ENCODE measurements at regions not wholly inside any gene's neighbourhood (a gene's known extent, or its start where the extent isn't known, plus 50 kb on each side); places are given as distances from the start of the nearest gene placed in this dataset.

GRCh38 chr4:24274381-24274941, 309.9 kb downstream of the DHX15 start:
- TF ChIP-seq CREB5 (CRISPR knock-in tag; IDR thresholded peaks at IDR 0.05; ENCODE audit: low read depth): no peak
- TF ChIP-seq, protein P1, sequence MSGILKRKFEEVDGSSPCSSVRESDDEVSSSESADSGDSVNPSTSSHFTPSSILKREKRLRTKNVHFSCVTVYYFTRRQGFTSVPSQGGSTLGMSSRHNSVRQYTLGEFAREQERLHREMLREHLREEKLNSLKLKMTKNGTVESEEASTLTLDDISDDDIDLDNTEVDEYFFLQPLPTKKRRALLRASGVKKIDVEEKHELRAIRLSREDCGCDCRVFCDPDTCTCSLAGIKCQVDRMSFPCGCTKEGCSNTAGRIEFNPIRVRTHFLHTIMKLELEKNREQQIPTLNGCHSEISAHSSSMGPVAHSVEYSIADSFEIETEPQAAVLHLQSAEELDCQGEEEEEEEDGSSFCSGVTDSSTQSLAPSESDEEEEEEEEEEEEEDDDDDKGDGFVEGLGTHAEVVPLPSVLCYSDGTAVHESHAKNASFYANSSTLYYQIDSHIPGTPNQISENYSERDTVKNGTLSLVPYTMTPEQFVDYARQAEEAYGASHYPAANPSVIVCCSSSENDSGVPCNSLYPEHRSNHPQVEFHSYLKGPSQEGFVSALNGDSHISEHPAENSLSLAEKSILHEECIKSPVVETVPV (CRISPR knock-in tag; IDR thresholded peaks at IDR 0.05): no peak
- TF ChIP-seq ZFP3 (CRISPR knock-in tag; IDR thresholded peaks at IDR 0.05): no peak
- no peak for TF ChIP-seq ZNF70 (CRISPR knock-in tag; IDR thresholded peaks at IDR 0.05)
- TF ChIP-seq OSR1 (CRISPR knock-in tag; IDR thresholded peaks at IDR 0.05): no peak
- no peak for TF ChIP-seq ZFP30 (CRISPR knock-in tag; IDR thresholded peaks at IDR 0.05)
- no peak for TF ChIP-seq TCF4 (CRISPR knock-in tag; IDR thresholded peaks at IDR 0.05; ENCODE audit: borderline replicate concordance)
- no peak for TF ChIP-seq PPARA (CRISPR knock-in tag; IDR thresholded peaks at IDR 0.05; ENCODE audit: borderline replicate concordance)
- no peak for TF ChIP-seq ISL1 (CRISPR knock-in tag; IDR thresholded peaks at IDR 0.05)
- TF ChIP-seq ARNTL (CRISPR knock-in tag; IDR thresholded peaks at IDR 0.05; ENCODE audit: borderline replicate concordance, low read depth): no peak
